Right renal pelvis (tissue), 4 donors: ENCODE measurements at regions not wholly inside any gene's neighbourhood (a gene's known extent, or its start where the extent isn't known, plus 50 kb on each side); places are given as distances from the start of the nearest gene placed in this dataset.

Experiments
- DNase-seq, 4 donors: peaks; one replicate each; pipeline ENCODE4 v3.0.0-alpha.2; 2013; ENCODE audit warnings: low read depth in 4 of 4, low spot score in 3 of 4, missing footprints in 1 of 4

- no peak for DNase-seq
Observed at GRCh38 chr9:81394881-81395675, 294.3 kb downstream of the TLE1 start.

GRCh38 chr9:81393985-81394811, 295.1 kb downstream of the TLE1 start:
- DNase-seq, result no peak

DNA sequence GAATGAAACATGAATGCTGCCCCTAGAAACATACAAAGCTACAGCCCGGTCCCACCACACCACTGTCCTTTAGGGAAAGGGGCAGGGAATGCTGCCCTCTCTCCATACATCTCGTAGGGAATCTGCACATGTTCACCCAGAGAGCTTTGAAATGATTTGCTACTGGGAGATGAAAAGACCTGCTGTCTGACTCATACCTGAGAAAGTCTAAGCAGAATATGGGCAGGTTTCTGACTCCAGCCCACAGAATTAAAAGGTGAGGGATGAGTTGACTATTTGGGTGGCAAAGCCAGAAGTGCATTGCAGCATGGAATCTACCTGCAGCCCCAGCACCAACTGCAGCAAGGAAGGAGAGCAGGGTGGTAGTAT, 297.9 kb downstream of the TLE1 start:
- DNase-seq, result no peak

DNA sequence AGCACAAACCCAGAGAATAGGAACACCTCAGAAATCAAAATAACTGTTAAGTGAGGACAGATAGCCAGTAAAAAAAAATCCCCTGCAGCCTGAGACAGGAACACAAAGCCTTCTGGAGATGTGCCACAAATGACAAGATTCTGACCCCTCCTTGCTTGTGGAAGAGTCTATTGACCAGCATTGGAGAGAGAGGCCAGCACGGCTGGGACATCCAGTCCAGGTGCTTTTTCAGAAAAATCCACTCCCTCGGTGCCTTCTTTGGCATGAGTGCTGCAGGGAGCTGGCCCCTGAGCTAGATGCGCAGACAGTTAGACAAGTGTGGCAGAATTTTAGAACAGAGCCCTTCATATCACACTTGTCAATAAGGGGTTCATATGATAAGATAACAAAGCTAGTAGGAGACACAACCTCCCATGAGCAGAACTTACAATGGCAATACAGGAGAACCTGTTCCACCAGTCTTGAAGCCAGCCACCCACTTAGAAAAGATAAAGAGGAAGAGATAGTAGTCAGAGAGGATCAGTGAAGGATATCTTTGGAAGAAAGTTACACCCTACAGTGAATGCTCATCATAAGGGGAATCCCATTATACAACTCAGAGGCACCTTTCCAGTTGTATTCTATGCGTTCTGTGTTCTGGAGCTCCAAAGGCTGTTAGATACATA, 298.4 kb downstream of the TLE1 start:
- DNase-seq, result no peak

DNA sequence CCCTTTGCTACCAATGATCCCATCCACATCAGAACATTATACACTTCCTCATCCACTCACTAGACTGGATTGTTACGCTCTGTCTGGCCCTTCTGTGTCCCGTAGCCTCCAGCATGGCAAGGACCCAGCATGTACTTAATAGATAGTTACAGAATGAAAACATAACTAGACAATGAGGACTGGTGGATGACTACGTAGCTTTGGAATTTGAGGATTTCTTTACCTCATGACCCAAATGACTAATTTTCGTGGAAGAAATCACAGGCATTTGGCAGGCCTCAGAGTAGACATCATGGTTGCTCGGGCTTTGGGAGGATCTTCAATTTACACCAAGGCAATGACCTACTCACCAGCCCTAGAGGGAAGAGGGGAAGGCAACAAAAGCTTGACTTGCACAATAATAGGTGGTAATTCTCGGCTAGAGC, 299.8 kb downstream of the TLE1 start:
- DNase-seq, result no peak

DNA sequence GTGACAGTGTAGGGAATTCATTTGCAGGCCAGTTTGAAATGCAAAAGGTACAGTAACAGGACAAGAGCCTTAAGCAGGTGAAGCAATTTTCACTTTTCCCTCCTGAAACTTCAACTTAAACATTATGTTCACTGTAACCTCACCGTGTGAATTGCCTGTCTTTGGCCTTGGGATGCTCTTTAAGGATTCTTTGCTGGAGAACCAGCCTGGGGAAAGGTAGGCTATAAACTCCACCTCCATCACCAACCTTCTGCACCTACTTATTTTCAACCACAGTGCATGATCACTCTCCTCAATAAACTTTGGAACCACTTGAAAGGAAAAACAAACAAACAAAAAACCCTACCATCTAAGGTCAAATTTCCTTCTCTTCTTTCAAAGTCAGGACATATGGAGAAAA, 300.5 kb downstream of the TLE1 start:
- DNase-seq, result no peak

DNA sequence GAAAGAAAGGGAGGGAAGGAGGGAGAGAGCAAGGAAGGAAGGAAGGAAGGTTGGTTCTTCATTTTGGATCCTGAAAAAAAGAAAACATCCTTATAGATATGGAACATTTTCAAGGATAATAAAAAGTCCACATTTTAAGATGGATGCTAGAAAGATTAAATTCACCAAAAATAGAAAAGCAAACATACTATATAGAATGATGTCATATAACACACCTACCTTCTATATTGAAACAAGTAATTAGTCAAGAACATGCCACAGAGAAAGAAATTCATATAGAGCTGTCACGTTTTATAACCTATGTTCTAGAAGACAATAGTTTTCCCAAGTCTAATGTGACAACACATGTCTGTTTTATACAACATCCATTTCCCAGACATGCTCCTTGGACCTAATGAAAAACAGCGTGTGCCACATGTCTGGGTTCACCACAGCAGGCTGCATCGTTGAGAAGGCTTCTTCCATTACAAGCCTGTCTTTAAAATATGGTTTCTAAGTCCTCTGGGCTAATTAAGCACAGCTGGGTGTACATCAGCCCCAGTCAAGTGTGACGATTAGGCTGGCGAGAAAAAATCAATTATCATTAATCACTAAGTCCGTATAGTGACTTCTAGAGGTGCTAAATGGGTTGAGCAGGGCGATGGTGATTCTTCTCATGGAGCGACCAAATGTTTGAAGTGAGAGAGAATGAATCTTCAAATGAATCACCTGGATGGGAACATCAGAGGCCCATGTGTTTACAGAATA, 301.8 kb downstream of the TLE1 start:
- DNase-seq, result no peak

DNA sequence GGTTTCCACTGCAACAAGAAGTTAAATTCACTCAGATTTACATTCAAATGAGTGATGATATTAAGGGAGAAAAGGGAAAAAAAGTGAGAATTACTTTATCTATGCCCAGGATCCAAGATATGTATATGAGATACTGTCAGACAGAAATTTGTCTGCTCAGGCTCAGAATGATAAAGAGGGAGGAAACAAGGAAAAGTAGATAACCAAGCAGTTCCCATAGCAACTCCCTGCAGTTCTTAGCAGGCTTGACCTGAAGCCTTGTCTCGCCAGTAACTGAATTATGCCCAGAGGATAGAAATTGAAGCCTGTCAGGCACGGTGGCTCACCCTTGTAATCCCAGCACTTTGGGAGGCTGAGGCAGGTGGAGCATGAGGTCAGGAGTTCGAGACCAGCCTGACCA, 304.4 kb downstream of the TLE1 start:
- DNase-seq, result no peak

DNA sequence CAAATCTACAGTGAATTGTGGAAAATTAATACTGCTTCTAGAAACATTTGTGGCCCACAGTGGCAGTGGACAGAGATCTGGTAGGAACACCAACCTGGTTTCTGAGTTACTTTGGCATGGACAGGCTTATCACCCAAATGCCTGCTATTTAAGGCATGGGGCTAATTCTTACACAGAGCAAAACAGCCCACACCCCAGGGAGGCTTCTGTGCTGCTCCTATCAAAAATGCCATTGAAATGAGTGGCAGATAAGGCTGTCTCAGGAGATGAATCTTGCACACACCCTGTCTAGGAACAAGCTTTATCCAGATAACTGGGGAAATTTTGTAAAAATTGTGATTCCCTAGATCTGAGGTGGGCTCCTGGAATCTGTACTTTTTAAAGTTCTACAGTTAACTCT, 307.1 kb downstream of the TLE1 start:
- no peak for DNase-seq

GRCh38 chr9:81381694-81382093, 307.7 kb downstream of the TLE1 start:
- no peak for DNase-seq

DNA sequence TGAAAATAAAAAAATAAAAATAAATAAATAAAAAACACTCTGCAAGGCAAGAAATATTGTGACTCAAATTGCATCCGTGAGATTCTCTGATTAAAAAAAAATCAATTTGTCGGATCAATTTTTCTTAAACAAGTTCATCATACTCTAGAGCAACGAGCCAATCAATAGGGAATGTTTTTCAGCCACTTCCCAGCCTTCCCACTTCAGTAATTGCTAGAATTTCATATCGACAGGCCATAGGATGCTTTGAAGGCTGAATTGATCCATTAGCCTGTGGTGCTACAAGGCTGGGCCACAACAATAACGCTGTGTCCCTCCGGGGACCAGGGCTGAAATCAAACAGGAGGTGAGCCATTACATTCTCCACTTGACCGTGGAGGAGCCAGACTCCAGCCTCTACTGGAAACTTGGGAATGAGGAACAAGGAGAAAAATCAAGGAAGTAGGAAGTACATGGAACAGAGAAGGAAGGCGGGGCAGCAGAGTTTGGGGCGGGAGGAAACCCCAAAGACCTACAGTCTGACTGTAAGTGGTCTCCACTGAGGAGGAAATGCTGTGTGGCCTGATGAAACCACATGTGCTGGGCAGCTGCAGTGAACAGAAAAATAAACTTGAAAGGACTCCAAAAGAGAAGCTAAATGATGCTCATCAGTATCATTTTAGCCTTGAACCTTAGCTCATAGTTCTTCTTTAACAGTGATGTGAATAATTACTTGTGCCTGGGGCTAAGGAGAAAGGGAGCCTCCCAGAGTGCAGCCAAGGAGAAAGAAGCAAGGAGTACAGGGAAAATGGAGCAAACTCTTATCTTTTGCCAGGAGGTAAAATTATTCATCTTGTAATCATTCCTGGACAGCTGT, 308.6 kb downstream of the TLE1 start:
- DNase-seq, result no peak

DNA sequence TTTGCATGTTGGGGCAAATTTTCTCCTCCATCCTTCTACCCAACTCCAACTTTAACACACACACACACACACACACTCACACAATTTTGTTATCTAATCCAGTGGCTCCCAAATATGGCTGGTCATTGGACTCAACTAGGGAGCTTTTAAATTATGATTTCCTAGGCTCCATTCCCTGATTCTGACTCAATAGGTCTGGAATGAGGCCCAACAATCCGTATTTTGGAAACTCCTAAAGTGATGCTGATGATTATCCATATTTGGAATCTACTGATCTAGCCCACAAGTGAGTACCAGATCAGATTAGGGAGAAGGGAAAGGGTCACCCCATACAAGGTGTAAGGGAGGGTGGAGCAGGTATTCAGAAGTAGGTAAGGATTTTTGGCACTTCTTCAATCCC, 309.7 kb downstream of the TLE1 start:
- DNase-seq, result no peak

GRCh38 chr9:81377921-81378320, 311.4 kb downstream of the TLE1 start:
- no peak for DNase-seq

DNA sequence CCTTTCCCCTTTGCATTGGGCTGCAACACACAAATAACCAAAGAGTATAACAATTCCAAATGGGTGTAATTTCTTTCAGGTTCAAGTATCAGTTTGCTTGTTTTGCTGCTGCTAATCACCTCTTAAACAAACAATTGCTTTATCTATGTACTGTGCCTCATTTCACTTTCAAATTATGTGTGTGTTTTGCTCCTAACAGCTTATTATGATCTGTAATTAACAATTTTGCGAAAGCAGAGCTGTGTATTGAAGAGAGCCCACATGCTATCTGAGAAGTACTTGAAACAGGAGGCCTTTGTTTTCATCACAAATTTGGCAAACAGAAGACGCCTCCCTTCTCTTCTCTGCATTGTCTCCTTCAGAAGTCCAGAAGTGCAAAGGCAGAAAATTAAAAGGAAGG, 312.0 kb downstream of the TLE1 start:
- no peak for DNase-seq

GRCh38 chr9:81375187-81376100, 313.9 kb downstream of the TLE1 start:
- no peak for DNase-seq

- DNase-seq, result no peak
Observed at GRCh38 chr9:81374459-81375186, 314.7 kb downstream of the TLE1 start.

DNA sequence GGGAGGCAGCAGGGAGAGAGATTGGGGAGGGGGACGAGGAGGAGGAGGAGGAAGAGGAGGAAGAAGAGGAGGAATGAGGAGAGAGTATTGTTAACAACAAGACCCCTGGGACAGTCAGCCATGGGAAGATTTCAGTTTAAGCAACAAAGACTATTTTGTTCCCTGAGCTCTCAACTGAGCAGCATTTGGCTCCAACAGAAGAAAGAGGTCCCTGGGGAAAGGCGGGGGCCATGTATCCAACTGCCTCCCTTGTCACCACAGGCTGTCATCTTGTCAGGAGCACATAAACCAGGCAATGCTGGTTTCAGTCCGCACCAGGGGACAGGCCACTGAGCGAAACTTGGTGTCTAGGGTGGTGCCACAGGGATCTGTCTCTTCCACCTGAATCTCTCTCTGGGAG, 316.1 kb downstream of the TLE1 start:
- DNase-seq, result no peak

GRCh38 chr9:81372628-81373191, 316.6 kb downstream of the TLE1 start:
- DNase-seq, result no peak
